Upper lobe of left lung (tissue), 6 donors: ENCODE measurements at regions not wholly inside any gene's neighbourhood (a gene's known extent, or its start where the extent isn't known, plus 50 kb on each side); places are given as distances from the start of the nearest gene placed in this dataset.
A peak's percentile ranks its signal among the peaks of the same experiment; 100 is the strongest.
"Not testable (repeated sequence)": the region's sequence is repeated elsewhere in the genome, so short reads cannot be mapped to it uniquely, and the experiment has no call there.

Experiments
- ATAC-seq, 2 donors: fragments of 200-7000 bp; cut with Tn5 transposase; one replicate each; pipeline ENCODE4 v1.9.1; 2022; ENCODE audit warnings: mild to moderate bottlenecking in 2 of 2, moderate library complexity in 2 of 2; ENCODE audit not compliant: low FRiP score in 2 of 2
- DNase-seq, 2 donors: peaks; one replicate each; pipeline ENCODE4 v3.0.0-alpha.2; 2019 to 2020
- H3K27ac ChIP-seq, 4 donors: fragments of 200-600 bp; sonication (generic); one replicate each; pipeline ENCODE4 v1.5.1; 2016 to 2019
- H3K27me3 ChIP-seq, 4 donors: fragments of 200-600 bp; sonication (generic); one replicate each; pipeline ENCODE4 v1.5.1; 2017 to 2019
- H3K36me3 ChIP-seq, 4 donors: fragments of 200-600 bp; sonication (generic); one replicate each; pipeline ENCODE4 v1.5.1; 2016 to 2019
- H3K4me1 ChIP-seq, 4 donors: fragments of 200-600 bp; sonication (generic); one replicate each; pipeline ENCODE4 v1.5.1; 2018 to 2019
- H3K4me3 ChIP-seq, 4 donors: fragments of 200-600 bp; sonication (generic); one replicate each; pipeline ENCODE4 v1.5.1; 2017 to 2019; ENCODE audit warnings: mild to moderate bottlenecking in 2 of 4, moderate library complexity in 1 of 4
- H3K9me3 ChIP-seq, 4 donors: fragments of 200-600 bp; sonication (generic); one replicate each; pipeline ENCODE4 v1.5.1; 2018 to 2019
- POLR2AphosphoS5 ChIP-seq, 2 donors: sonication (generic); formaldehyde crosslinking; IDR thresholded peaks; one replicate each; pipeline ENCODE4 v1.5.1; 2017; ENCODE audit warnings: antibody characterized with exemption in 2 of 2
- WGBS, 2 donors: methylation state at CpG; one replicate each; pipeline ENCODE4 v1.1.5; 2017 to 2018; 5-methylcytosine and 5-hydroxymethylcytosine counted together
- TF ChIP-seq, protein P1 (sequence below), 6 experiments: fragments of 450-650 bp in 4 of 6; fragments of 200-600 bp in 2 of 6; sonication (generic) in 2 of 6; IDR thresholded peaks; one replicate each; pipeline ENCODE4 v1.5.1; 2016 to 2019; ENCODE audit warnings: antibody characterized with exemption in 6 of 6
- donor health status: DM: no; HTN: no; CAD: no; lungs with moderate emphysema.
- donor health status: DM: no; HTN: yes; CAD: no; lungs with severe emphysema.

DNA sequence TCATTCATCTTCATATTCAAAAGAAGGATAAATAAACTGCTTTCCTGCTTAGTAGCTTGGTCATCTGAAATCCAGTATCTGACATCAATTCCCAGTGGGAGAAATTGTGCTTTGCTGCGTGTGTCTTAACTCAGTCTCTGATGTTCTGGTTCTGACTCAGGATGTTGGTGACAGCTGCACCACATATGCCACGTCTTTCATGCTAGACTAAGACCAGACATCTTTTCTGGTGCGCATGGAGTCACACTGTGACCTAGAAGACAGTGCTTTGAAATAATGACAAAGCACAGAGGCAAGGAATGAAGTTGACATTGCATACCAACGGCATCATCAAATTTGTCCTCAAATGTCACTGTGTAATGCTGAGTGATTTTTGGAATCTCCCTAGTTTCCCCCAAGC, 308.8 kb upstream of the PLGLB1 start:
- DNase-seq, H3K36me3 ChIP-seq, ATAC-seq, H3K27ac ChIP-seq, H3K9me3 ChIP-seq, H3K4me3 ChIP-seq, H3K27me3 ChIP-seq, H3K4me1 ChIP-seq: not testable (repeated sequence)
- no CpG with 5 or more reads among the region's 4 CpGs for WGBS, 2 donors

DNA sequence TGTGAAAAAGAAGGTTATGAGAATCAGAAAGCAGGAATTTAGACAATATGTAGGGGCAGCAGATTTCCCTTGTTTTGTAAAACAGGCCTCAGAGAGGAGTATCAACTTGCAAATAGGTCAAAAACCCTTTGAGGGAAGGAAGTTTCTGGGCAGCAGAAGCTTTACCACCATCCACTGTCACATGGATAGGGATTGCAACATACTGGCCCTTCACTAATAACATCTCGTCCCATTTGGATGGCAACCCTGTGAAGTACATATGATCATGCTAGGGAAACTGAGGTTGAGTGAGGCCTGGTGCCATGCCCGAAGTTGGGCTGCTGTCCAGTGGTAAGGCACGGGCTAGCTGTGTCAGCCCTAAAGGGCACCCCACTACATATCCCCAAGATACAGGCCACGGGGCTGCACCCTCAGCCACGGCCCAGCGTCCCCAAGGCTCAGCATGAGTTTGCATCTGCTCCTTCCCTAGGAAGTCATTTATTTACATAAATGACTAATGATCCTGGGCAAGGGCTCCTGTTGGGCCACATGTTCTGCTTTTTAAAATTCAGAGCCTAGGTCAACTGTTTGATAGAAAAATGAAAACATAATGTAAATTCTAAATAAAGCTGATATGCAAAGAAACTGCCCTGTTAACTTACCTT, 310.4 kb upstream of the PLGLB1 start:
- WGBS, 2 donors = no CpG with 5 or more reads among the region's 6 CpGs
- peak in 1 of 2 donors; percentile 36 for ATAC-seq
- H3K9me3 ChIP-seq, DNase-seq, H3K4me1 ChIP-seq, H3K27me3 ChIP-seq, H3K4me3 ChIP-seq, H3K27ac ChIP-seq, H3K36me3 ChIP-seq: not testable (repeated sequence)

DNA sequence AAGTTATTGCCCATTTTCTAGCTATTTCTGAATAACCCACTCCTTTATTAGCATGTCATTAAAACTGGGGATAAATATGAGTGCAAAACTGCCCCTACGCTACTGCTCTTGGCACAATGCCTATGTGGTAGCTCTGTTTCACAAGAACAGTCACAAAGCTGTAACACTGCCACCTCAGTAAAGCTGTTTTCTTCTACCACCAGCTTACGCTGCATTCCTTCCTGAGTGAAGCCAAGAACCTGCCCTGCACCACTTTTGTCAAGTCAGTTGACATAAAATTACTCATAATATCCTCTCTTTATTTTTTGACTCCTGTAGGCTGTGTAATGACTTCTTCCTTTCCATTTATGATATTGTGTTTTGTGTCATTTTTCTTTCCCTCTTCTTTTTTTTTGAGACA, 313.2 kb upstream of the PLGLB1 start:
- 57 to 63% methylated on average over 2 of the region's 2 CpGs for WGBS, 2 donors
- not testable (repeated sequence) for H3K9me3 ChIP-seq, H3K4me1 ChIP-seq, DNase-seq, H3K4me3 ChIP-seq, H3K36me3 ChIP-seq, H3K27me3 ChIP-seq, ATAC-seq, H3K27ac ChIP-seq

GRCh38 chr2:87338998-87339397, 317.4 kb upstream of the PLGLB1 start:
- 23 to 67% methylated on average over 1 of the region's 1 CpG for WGBS, 2 donors
- not testable (repeated sequence) for H3K27ac ChIP-seq, H3K9me3 ChIP-seq, H3K36me3 ChIP-seq, H3K27me3 ChIP-seq, H3K4me3 ChIP-seq, H3K4me1 ChIP-seq, DNase-seq
- ATAC-seq = peak in 1 of 2 donors; percentile 72

DNA sequence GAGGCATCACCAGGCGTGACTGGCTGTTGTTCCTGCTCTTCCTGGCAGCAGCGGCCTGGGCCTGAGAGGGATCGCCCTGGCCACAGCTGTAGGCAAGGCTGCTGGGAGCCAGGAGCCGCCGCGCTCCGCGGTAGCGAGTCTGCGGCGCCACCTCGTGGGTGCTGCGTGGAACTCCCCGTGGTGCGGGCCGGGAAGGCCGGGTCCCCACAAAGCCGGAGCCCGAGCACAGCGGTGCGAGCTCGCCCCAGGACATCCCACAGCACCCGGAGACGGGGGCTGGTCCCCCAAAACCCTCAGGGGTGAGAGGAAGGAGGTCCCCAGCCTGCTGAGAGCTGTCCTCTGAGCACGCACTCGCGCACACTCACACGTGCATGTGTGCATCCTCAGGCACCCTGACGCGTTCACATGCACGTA, 320.0 kb upstream of the PLGLB1 start:
- not testable (repeated sequence) for H3K27me3 ChIP-seq, H3K9me3 ChIP-seq, ATAC-seq, H3K27ac ChIP-seq, H3K4me1 ChIP-seq, H3K36me3 ChIP-seq, H3K4me3 ChIP-seq
- DNase-seq = peak; percentile 74 to 94
- TF ChIP-seq POLR2AphosphoS5 (IDR thresholded peaks at IDR 0.05) = peak in 1 of 2 donors; percentile 18
- TF ChIP-seq, protein P1, sequence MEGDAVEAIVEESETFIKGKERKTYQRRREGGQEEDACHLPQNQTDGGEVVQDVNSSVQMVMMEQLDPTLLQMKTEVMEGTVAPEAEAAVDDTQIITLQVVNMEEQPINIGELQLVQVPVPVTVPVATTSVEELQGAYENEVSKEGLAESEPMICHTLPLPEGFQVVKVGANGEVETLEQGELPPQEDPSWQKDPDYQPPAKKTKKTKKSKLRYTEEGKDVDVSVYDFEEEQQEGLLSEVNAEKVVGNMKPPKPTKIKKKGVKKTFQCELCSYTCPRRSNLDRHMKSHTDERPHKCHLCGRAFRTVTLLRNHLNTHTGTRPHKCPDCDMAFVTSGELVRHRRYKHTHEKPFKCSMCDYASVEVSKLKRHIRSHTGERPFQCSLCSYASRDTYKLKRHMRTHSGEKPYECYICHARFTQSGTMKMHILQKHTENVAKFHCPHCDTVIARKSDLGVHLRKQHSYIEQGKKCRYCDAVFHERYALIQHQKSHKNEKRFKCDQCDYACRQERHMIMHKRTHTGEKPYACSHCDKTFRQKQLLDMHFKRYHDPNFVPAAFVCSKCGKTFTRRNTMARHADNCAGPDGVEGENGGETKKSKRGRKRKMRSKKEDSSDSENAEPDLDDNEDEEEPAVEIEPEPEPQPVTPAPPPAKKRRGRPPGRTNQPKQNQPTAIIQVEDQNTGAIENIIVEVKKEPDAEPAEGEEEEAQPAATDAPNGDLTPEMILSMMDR (IDR thresholded peaks at IDR 0.05) = peak in 5 of 6 experiments; percentile 40 to 79 (median 69)
- WGBS, 2 donors = 28 to 55% methylated on average over 4 to 13 of the region's 31 CpGs

DNA sequence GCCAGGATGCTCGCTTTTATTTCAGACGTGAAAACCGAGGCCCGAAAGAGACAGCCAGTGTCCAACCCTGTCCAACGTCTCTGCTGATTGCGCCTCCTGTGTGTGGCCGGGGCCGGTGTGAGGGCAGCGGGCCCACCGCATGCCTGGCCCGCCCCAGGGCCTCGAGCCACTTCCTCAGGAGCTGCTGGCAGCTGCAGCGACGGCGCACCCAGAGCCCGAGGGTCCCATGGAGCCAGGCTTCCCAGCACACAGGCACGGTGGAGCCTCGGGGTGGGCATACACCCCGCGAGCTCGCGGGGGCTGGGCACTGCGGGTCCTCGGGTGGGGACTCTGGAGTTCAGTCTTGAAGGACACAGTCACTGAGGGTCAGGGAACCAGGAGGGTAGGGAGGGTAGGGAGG, 320.5 kb upstream of the PLGLB1 start:
- peak in 1 of 2 donors; percentile 84 for DNase-seq
- not testable (repeated sequence) for H3K27me3 ChIP-seq, H3K27ac ChIP-seq, H3K4me3 ChIP-seq, ATAC-seq, H3K9me3 ChIP-seq, H3K36me3 ChIP-seq, H3K4me1 ChIP-seq
- WGBS, 2 donors = 92 to 93% methylated on average over 4 to 12 of the region's 24 CpGs

GRCh38 chr2:87343347-87343746, 321.7 kb upstream of the PLGLB1 start:
- WGBS, 2 donors = 59 to 61% methylated on average over 4 to 6 of the region's 6 CpGs
- DNase-seq, H3K9me3 ChIP-seq, ATAC-seq, H3K27me3 ChIP-seq, H3K36me3 ChIP-seq, H3K4me3 ChIP-seq, H3K4me1 ChIP-seq, H3K27ac ChIP-seq: not testable (repeated sequence)

DNA sequence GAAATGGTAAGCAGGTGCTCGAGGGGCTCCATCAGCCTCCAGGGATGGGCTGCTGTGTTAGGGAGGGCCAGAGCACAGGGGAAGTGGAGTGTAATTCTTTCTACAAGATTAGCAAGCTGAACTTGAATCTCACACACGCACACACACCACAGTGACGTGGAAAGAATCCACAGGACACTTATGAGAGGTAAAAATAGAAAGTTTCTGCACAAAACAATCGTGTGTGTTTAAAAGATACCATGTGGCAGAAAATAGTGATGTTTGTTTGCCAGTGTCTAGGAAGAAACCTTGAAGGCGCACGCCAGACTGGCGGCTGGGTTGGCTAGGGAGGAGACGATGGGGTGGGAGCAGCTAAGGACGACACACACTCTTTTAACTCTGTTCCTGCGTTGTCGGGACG, 323.6 kb upstream of the PLGLB1 start:
- not testable (repeated sequence) for H3K4me1 ChIP-seq, H3K36me3 ChIP-seq, ATAC-seq, H3K4me3 ChIP-seq, H3K27ac ChIP-seq, H3K27me3 ChIP-seq, H3K9me3 ChIP-seq, DNase-seq
- WGBS, 2 donors = 65 to 75% methylated on average over 11 to 12 of the region's 12 CpGs

- H3K27ac ChIP-seq, H3K4me1 ChIP-seq: not testable (repeated sequence)
Measured at GRCh38 chr2:87348556-87348955, 326.9 kb upstream of the PLGLB1 start.

DNA sequence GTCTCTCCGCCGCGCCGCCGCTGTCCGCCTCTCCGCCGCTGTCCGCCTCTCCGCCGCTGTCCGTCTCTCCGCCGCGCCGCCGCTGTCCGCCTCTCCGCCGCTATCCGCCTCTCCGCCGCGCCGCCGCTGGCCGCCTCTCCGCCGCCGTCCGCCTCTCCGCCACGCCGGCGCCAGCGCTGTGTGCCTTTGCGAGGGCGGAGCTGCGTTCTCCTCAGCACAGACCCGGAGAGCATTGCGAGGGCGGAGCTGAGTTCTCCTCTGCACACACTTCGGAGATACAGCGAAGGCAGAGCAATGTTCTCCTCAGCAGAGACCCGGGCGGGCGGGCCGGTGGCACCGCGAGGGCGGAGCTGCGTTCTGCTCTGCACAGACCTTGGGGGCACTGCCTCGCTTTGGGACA, 327.4 kb upstream of the PLGLB1 start:
- DNase-seq = peak in 1 of 2 donors; percentile 33
- H3K4me1 ChIP-seq, H3K27me3 ChIP-seq, H3K27ac ChIP-seq, H3K4me3 ChIP-seq, H3K36me3 ChIP-seq, ATAC-seq, H3K9me3 ChIP-seq: not testable (repeated sequence)
- WGBS, 2 donors = 96% methylated on average over 40 of the region's 53 CpGs; no CpG with 5 or more reads in 1 of the 2 donors

More at GRCh38 chr2:87348556-87348955, 326.9 kb upstream of the PLGLB1 start:
- not testable (repeated sequence) for ATAC-seq, H3K27me3 ChIP-seq, H3K36me3 ChIP-seq, H3K4me3 ChIP-seq, H3K9me3 ChIP-seq
- WGBS, 2 donors = 95% methylated on average over 51 of the region's 56 CpGs; no CpG with 5 or more reads in 1 of the 2 donors
- DNase-seq = peak in 1 of 2 donors; percentile 75

DNA sequence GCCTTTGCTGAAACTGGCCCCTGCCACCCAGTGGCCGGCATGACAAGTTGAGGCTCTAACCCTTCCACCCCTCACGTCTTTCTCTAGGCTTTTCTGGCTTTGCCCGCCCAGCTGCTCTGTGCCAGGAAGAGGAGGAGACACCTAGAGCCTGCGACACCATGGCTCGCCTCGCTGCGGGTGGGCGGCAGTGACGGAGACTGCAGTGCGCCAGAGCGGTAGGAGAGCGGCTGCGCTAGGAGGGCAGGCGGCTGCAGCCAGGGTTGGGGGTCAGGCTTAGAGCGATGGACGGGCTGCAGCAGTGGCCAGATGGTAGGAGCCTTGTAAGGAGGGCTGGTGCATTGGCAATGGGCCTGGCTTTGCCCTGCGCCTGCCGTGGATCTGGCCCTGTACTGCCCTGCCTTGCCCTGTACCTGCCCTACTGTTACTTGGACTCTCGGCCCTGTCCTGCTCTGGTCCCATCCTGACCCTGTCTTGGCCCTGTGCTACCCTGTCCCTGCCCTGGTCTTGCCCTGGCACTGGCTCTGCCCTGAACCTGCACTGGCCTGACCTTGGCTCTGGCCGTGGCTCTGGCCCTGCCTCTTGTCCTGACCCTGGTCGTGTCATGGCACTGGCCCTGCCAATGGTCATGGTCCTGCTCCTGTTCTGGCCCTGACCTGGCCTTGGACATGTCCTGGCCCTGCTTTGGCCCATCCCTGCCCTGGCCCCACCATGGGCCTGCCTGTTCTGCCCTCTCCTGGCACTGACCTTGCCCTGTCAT, 330.7 kb upstream of the PLGLB1 start:
- H3K27ac ChIP-seq, H3K36me3 ChIP-seq, H3K27me3 ChIP-seq, H3K4me3 ChIP-seq, H3K9me3 ChIP-seq, H3K4me1 ChIP-seq, ATAC-seq: not testable (repeated sequence)
- peak in 1 of 2 donors; percentile 61 for DNase-seq
- 89 to 97% methylated on average over 11 to 14 of the region's 21 CpGs for WGBS, 2 donors

- ATAC-seq, H3K4me3 ChIP-seq, H3K27ac ChIP-seq, H3K4me1 ChIP-seq, H3K27me3 ChIP-seq, H3K9me3 ChIP-seq, H3K36me3 ChIP-seq: not testable (repeated sequence)
- DNase-seq = peak in 1 of 2 donors; percentile 22
- WGBS, 2 donors = 90 to 98% methylated on average over 2 to 6 of the region's 10 CpGs
Measured at GRCh38 chr2:87353408-87353807, 331.8 kb upstream of the PLGLB1 start.
